ENCODE measurements at regions not wholly inside any gene's neighbourhood (a gene's known extent, or its start where the extent isn't known, plus 50 kb on each side); places are given as distances from the start of the nearest gene placed in this dataset.

GRCh38 chr13:106230450-106230849 lies 305.0 kb downstream of the EFNB2 start:
- no peak for TF ChIP-seq CTCF (conservative IDR thresholded peaks at IDR 0.05; ENCODE audit: low read depth in 2 of 2)
- no peak for TF ChIP-seq POLR2AphosphoS5 (IDR thresholded peaks at IDR 0.05; ENCODE audit: low read depth)
- no peak for TF ChIP-seq ETS1 (IDR thresholded peaks at IDR 0.05)
- no peak for TF ChIP-seq STAT1 (IDR thresholded peaks at IDR 0.05; ENCODE audit: unreplicated experiment)
- TF ChIP-seq NANOG (IDR thresholded peaks at IDR 0.05; ENCODE audit: borderline replicate concordance), result no peak
- TF ChIP-seq REST (IDR thresholded peaks at IDR 0.05; ENCODE audit: unreplicated experiment), result no peak

Data from GM23338 (cell line).